ENCODE measurements at regions not wholly inside any gene's neighbourhood (a gene's known extent, or its start where the extent isn't known, plus 50 kb on each side); places are given as distances from the start of the nearest gene placed in this dataset.

DNA sequence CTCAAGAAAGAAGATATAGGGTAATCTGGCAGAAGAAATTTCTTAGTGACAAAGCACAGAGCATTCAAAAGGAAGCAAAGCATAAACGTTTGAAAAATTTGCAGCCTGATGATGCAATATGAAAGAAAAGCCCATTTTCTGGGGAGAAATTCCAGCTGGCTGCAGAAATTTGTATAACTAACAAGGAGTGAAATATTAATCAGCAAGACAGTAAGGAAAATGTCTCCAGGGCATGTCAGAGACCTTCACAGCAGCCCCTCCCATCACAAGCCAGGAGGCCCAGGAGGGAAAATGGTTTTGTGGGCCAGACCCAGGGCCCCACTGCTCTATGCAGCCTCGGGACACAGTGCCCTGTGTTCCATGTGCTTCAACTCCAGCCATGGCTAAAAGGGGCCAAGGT, 359.4 kb downstream of the HINT1 start:
- TF ChIP-seq YY1 (IDR thresholded peaks at IDR 0.05; ENCODE audit: insufficient read depth, insufficient read length): no peak
- TF ChIP-seq SUZ12 (IDR thresholded peaks at IDR 0.05; ENCODE audit: extremely low read depth, insufficient read depth, insufficient read length): no peak

All from NT2/D1 (cell line).